ENCODE measurements at regions not wholly inside any gene's neighbourhood (a gene's known extent, or its start where the extent isn't known, plus 50 kb on each side); places are given as distances from the start of the nearest gene placed in this dataset.

GRCh38 chr13:40251343-40252032 lies 415.0 kb downstream of the FOXO1 start:
- DNase-seq (ENCODE audit: low read depth in 3 of 3), result no peak

GRCh38 chr13:40252241-40252640 lies 414.2 kb downstream of the FOXO1 start:
- DNase-seq (ENCODE audit: low read depth in 3 of 3), result no peak

GRCh38 chr13:40252676-40253075 lies 413.8 kb downstream of the FOXO1 start:
- DNase-seq (ENCODE audit: low read depth in 3 of 3), result no peak

GRCh38 chr13:40254394-40254793 lies 412.0 kb downstream of the FOXO1 start:
- DNase-seq (ENCODE audit: low read depth in 3 of 3), result no peak

GRCh38 chr13:40255551-40255950 lies 410.9 kb downstream of the FOXO1 start:
- no peak for DNase-seq (ENCODE audit: low read depth in 3 of 3)

- no peak for DNase-seq (ENCODE audit: low read depth in 3 of 3)
These were observed 406.5 kb downstream of the FOXO1 start for GRCh38 chr13:40259899-40260298.

- DNase-seq (ENCODE audit: low read depth in 3 of 3), result no peak
These were observed 405.1 kb downstream of the FOXO1 start for GRCh38 chr13:40261336-40261735.

- no peak for DNase-seq (ENCODE audit: low read depth in 3 of 3)
These were observed 404.5 kb downstream of the FOXO1 start for GRCh38 chr13:40261947-40262346.

GRCh38 chr13:40269086-40269485 lies 397.4 kb downstream of the FOXO1 start:
- DNase-seq (ENCODE audit: low read depth in 3 of 3), result no peak

- no peak for DNase-seq (ENCODE audit: low read depth in 3 of 3)
These were observed 395.7 kb downstream of the FOXO1 start for GRCh38 chr13:40270726-40271125.

GRCh38 chr13:40271271-40271885 lies 395.1 kb downstream of the FOXO1 start:
- DNase-seq (ENCODE audit: low read depth in 3 of 3), result no peak

- DNase-seq (ENCODE audit: low read depth in 3 of 3), result peak; percentile 25 to 38 (median 25)
These were observed 394.3 kb downstream of the FOXO1 start for GRCh38 chr13:40271931-40272775.

- no peak for DNase-seq (ENCODE audit: low read depth in 3 of 3)
These were observed 393.7 kb downstream of the FOXO1 start for GRCh38 chr13:40272776-40273139.

GRCh38 chr13:40273253-40274025 lies 393.0 kb downstream of the FOXO1 start:
- no peak for DNase-seq (ENCODE audit: low read depth in 3 of 3)

GRCh38 chr13:40274103-40274502 lies 392.3 kb downstream of the FOXO1 start:
- no peak for DNase-seq (ENCODE audit: low read depth in 3 of 3)

- no peak for DNase-seq (ENCODE audit: low read depth in 3 of 3)
These were observed 391.3 kb downstream of the FOXO1 start for GRCh38 chr13:40275155-40275554.

GRCh38 chr13:40275636-40276035 lies 390.8 kb downstream of the FOXO1 start:
- DNase-seq (ENCODE audit: low read depth in 3 of 3), result no peak

GRCh38 chr13:40283666-40284065 lies 382.8 kb downstream of the FOXO1 start:
- DNase-seq (ENCODE audit: low read depth in 3 of 3), result no peak

GRCh38 chr13:40285634-40286033 lies 380.8 kb downstream of the FOXO1 start:
- no peak for DNase-seq (ENCODE audit: low read depth in 3 of 3)

- DNase-seq (ENCODE audit: low read depth in 3 of 3), result no peak
These were observed 379.0 kb downstream of the FOXO1 start for GRCh38 chr13:40287428-40287827.

GRCh38 chr13:40288259-40288658 lies 378.2 kb downstream of the FOXO1 start:
- DNase-seq (ENCODE audit: low read depth in 3 of 3), result no peak

GRCh38 chr13:40290758-40291157 lies 375.7 kb downstream of the FOXO1 start:
- DNase-seq (ENCODE audit: low read depth in 3 of 3), result no peak
